Spinal cord (tissue), 9 donors: ENCODE measurements at regions not wholly inside any gene's neighbourhood (a gene's known extent, or its start where the extent isn't known, plus 50 kb on each side); places are given as distances from the start of the nearest gene placed in this dataset.

Experiments
- DNase-seq, 6 donors: peaks; one replicate each; pipeline versions ENCODE4 v3.0.0 to v3.0.0-alpha.2; 2013 to 2015; ENCODE audit warnings: low spot score in 6 of 6, low read depth in 4 of 6
- H3K27ac ChIP-seq: one replicate; pipeline ENCODE4 v1.5.1; 2013; ENCODE audit warnings: low read depth, low read length, control low read depth
- H3K27me3 ChIP-seq: one replicate; pipeline ENCODE4 v1.6.1; 2013; ENCODE audit warnings: low read length; ENCODE audit not compliant: control insufficient read depth, insufficient read depth
- H3K36me3 ChIP-seq: one replicate; pipeline ENCODE4 v1.6.1; 2013; ENCODE audit warnings: low read length; ENCODE audit not compliant: control insufficient read depth, insufficient read depth
- H3K4me1 ChIP-seq: one replicate; pipeline ENCODE4 v1.6.1; 2013; ENCODE audit warnings: low read length; ENCODE audit not compliant: control insufficient read depth, insufficient read depth
- H3K4me3 ChIP-seq: one replicate; pipeline ENCODE4 v1.5.1; 2013; ENCODE audit warnings: low read depth, low read length, control low read depth
- H3K9me3 ChIP-seq: one replicate; pipeline ENCODE4 v1.6.1; 2013; ENCODE audit warnings: low read length; ENCODE audit not compliant: control insufficient read depth, insufficient read depth
- WGBS: methylation state at CpG from one replicate; pipeline ENCODE4 v1.1.5; 2013; ENCODE audit warnings: missing lambda C conversion rate; ENCODE audit not compliant: insufficient coverage; 5-methylcytosine and 5-hydroxymethylcytosine counted together
- donor health status: healthy.

GRCh38 chr2:76556018-76556417, 845.3 kb upstream of the GCFC2 start:
- peak in 1 of 6 donors; percentile 47 for DNase-seq
- WGBS: no CpG with 5 or more reads among the region's 2 CpGs

GRCh38 chr2:76546207-76546606, 835.5 kb upstream of the GCFC2 start:
- no peak for DNase-seq
- Histone ChIP-seq H3K4me3 (no peak overlapping the region), H3K27ac (no peak overlapping the region), H3K4me1 (no peaks in the 10 kb centered on the region), H3K27me3 (no peaks in the 10 kb centered on the region), H3K36me3 (no peaks in the 10 kb centered on the region), H3K9me3 (no peaks in the 10 kb centered on the region)
- WGBS: no CpG with 5 or more reads among the region's 1 CpG

More at GRCh38 chr2:76556018-76556417, 845.3 kb upstream of the GCFC2 start:
- H3K4me1 ChIP-seq: no peaks in the 10 kb centered on the region
- H3K4me3 ChIP-seq: no peak overlapping the region
- no peak overlapping the region for H3K27ac ChIP-seq
- no peaks in the 10 kb centered on the region for H3K27me3 ChIP-seq
- no peaks in the 10 kb centered on the region for H3K9me3 ChIP-seq
- H3K36me3 ChIP-seq: no peaks in the 10 kb centered on the region

- Histone ChIP-seq H3K27me3 (no peaks in the 10 kb centered on the region), H3K4me1 (no peaks in the 10 kb centered on the region), H3K4me3 (no peak overlapping the region), H3K9me3 (no peaks in the 10 kb centered on the region), H3K36me3 (no peaks in the 10 kb centered on the region), H3K27ac (no peak overlapping the region)
- peak in 1 of 6 donors; percentile 9 for DNase-seq
- WGBS: 100% methylated on average over 1 of the region's 3 CpGs
Observed at GRCh38 chr2:76544901-76545300, 834.2 kb upstream of the GCFC2 start.

GRCh38 chr2:76517574-76517909, 806.8 kb upstream of the GCFC2 start:
- Histone ChIP-seq H3K4me1 (no peaks in the 10 kb centered on the region), H3K9me3 (no peaks in the 10 kb centered on the region), H3K4me3 (no peak overlapping the region), H3K27me3 (no peaks in the 10 kb centered on the region), H3K36me3 (no peaks in the 10 kb centered on the region), H3K27ac (no peak overlapping the region)
- whole genome bisulfite sequencing: 70% methylated on average over 2 of the region's 3 CpGs
- peak in 1 of 6 donors; percentile 11 for DNase-seq

- no peaks in the 10 kb centered on the region for H3K36me3 ChIP-seq
- H3K27ac ChIP-seq: no peak overlapping the region
- H3K4me3 ChIP-seq: no peak overlapping the region
- no peak for DNase-seq
- H3K4me1 ChIP-seq: no peaks in the 10 kb centered on the region
- H3K27me3 ChIP-seq: no peaks in the 10 kb centered on the region
- no peaks in the 10 kb centered on the region for H3K9me3 ChIP-seq
- WGBS: no CpG with 5 or more reads among the region's 1 CpG
Observed at GRCh38 chr2:76516861-76517573, 806.3 kb upstream of the GCFC2 start.

- no peak overlapping the region for H3K27ac ChIP-seq
- peak in 2 of 6 donors; percentile 6 to 56 for DNase-seq
- WGBS: no CpG with 5 or more reads among the region's 4 CpGs
- H3K9me3 ChIP-seq: no peaks in the 10 kb centered on the region
- H3K4me3 ChIP-seq: no peak overlapping the region
- H3K4me1 ChIP-seq: no peaks in the 10 kb centered on the region
- no peaks in the 10 kb centered on the region for H3K36me3 ChIP-seq
- no peaks in the 10 kb centered on the region for H3K27me3 ChIP-seq
Observed at GRCh38 chr2:76512201-76512820, 801.6 kb upstream of the GCFC2 start.

- Histone ChIP-seq H3K36me3 (no peaks in the 10 kb centered on the region), H3K4me1 (no peaks in the 10 kb centered on the region), H3K9me3 (no peaks in the 10 kb centered on the region), H3K27me3 (no peaks in the 10 kb centered on the region), H3K4me3 (no peak overlapping the region), H3K27ac (no peak overlapping the region)
- DNase-seq: no peak
- 91% methylated on average over 6 of the region's 6 CpGs for WGBS
Observed at GRCh38 chr2:76506538-76506937, 795.8 kb upstream of the GCFC2 start.

GRCh38 chr2:76501641-76502040, 790.9 kb upstream of the GCFC2 start:
- H3K4me1 ChIP-seq: no peaks in the 10 kb centered on the region
- H3K9me3 ChIP-seq: no peaks in the 10 kb centered on the region
- H3K4me3 ChIP-seq: no peak overlapping the region
- WGBS: 42% methylated on average over 1 of the region's 1 CpG
- H3K27ac ChIP-seq: no peak overlapping the region
- DNase-seq: no peak
- no peaks in the 10 kb centered on the region for H3K27me3 ChIP-seq
- no peaks in the 10 kb centered on the region for H3K36me3 ChIP-seq

GRCh38 chr2:76498360-76498759, 787.6 kb upstream of the GCFC2 start:
- DNase-seq: peak in 3 of 6 donors; percentile 6 to 16 (median 9)
- WGBS: 76% methylated on average over 2 of the region's 2 CpGs
- no peak overlapping the region for H3K4me3 ChIP-seq

GRCh38 chr2:76491503-76491902, 780.8 kb upstream of the GCFC2 start:
- H3K27me3 ChIP-seq: no peaks in the 10 kb centered on the region
- no peaks in the 10 kb centered on the region for H3K36me3 ChIP-seq
- no peak overlapping the region for H3K4me3 ChIP-seq
- no peaks in the 10 kb centered on the region for H3K4me1 ChIP-seq
- no CpG with 5 or more reads among the region's 1 CpG for WGBS
- no peaks in the 10 kb centered on the region for H3K9me3 ChIP-seq
- no peak for DNase-seq
- no peak overlapping the region for H3K27ac ChIP-seq

More at GRCh38 chr2:76498360-76498759, 787.6 kb upstream of the GCFC2 start:
- no peak overlapping the region for H3K27ac ChIP-seq
- H3K36me3 ChIP-seq: no peaks in the 10 kb centered on the region
- H3K27me3 ChIP-seq: no peaks in the 10 kb centered on the region
- no peaks in the 10 kb centered on the region for H3K9me3 ChIP-seq
- no peaks in the 10 kb centered on the region for H3K4me1 ChIP-seq
